Epithelial cell of esophagus (primary cell): ENCODE measurements at regions not wholly inside any gene's neighbourhood (a gene's known extent, or its start where the extent isn't known, plus 50 kb on each side); places are given as distances from the start of the nearest gene placed in this dataset.

Source experiments
- DNase-seq: peaks from one replicate; pipeline ENCODE4 v3.0.0; 2010; ENCODE audit warnings: low read depth
- H3K4me3 ChIP-seq: 2 replicates; pipeline ENCODE4 v1.5.1; 2011; ENCODE audit warnings: mild to moderate bottlenecking, low read length, control low read depth
- TF ChIP-seq, protein P1 (sequence below): IDR thresholded peaks from 2 replicates; pipeline ENCODE4 v1.5.1; 2011; ENCODE audit warnings: low read depth, mild to moderate bottlenecking, low read length, control low read depth, inconsistent platforms; ENCODE audit not compliant: insufficient read depth; ENCODE audit errors: missing control alignments

DNA sequence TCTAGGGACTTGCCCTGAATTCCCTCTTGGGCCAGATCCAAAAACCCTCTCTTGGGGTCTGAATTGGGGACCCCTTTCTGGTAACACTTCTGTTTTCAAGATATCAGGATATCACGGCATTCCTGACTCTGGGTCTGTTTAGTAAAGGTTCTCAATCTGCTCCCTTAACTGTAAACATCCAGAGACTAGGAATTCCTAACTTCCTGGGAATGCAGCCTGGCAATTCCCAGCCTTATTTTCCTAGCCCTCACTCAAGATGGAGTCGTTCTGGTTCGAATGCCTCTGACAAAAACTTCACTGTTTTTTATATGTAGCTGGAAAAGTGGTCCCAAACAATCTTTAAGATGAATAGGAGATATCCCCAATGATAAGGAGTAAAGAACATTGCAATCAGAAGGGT, 141.6 kb upstream of the XYLT1 start:
- H3K4me3 ChIP-seq, result no peak overlapping the region
- DNase-seq, result no peak
- TF ChIP-seq, protein P1, sequence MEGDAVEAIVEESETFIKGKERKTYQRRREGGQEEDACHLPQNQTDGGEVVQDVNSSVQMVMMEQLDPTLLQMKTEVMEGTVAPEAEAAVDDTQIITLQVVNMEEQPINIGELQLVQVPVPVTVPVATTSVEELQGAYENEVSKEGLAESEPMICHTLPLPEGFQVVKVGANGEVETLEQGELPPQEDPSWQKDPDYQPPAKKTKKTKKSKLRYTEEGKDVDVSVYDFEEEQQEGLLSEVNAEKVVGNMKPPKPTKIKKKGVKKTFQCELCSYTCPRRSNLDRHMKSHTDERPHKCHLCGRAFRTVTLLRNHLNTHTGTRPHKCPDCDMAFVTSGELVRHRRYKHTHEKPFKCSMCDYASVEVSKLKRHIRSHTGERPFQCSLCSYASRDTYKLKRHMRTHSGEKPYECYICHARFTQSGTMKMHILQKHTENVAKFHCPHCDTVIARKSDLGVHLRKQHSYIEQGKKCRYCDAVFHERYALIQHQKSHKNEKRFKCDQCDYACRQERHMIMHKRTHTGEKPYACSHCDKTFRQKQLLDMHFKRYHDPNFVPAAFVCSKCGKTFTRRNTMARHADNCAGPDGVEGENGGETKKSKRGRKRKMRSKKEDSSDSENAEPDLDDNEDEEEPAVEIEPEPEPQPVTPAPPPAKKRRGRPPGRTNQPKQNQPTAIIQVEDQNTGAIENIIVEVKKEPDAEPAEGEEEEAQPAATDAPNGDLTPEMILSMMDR, result no peak

DNA sequence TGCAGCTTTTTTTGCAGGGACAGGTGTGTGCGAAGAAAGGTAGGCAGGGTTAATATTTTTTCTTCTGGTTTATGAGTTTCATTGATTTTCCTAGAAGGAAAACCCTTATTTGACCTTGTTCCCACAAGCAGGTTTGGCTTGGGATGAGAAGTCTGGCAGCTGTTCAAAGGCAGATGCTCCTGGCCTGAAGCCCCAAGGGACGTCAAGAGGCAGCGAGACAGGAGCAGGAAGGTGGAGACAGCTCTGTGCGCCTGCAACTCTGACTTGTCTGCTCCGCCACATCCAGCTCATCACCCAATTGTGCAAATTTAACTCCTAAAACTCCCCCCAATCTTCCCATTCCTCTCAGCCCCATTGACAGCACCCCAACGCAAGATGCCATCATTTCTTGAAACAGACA, 136.8 kb upstream of the XYLT1 start:
- TF ChIP-seq, protein P1, result no peak
- H3K4me3 ChIP-seq, result no peak overlapping the region
- DNase-seq, result no peak

DNA sequence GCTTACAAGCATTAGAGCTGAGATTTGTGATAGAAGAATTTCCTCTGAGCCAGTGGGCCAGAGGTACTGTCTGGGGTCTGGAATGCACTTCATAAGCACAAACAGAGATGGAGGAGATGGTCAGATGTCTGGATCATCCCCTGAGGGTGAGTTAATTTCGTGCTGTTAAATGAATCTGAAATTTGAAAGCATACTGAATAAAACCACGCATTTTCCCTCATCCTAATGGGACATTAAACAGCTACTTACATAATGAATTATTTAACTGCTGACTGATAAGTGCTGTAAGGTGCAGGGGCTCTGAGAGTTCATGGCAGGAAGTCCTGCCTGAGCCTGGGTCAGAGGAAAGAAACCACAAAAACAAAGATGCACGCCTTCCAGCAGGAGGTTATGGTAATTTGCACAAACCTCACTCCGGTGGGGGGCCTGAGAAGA, 136.3 kb upstream of the XYLT1 start:
- TF ChIP-seq, protein P1, result no peak
- no peak overlapping the region for H3K4me3 ChIP-seq
- no peak for DNase-seq

DNA sequence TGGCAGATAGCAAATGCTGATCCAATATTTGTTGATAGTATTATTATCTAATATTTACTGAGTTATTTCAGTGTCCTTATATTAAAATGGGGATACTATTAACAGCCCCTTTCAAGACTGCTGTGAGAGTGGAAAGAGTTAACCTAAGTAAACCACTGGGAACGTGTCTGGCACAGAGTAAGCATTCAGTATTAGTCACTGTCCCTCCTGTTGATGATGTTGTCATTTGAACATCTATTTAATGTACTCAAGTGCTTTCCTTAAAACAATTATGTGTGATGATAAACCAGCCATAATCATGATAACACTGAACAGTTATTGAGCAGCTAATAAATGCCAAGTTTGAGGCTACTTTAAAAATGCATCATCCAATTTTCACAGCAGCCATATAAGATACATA, 135.7 kb upstream of the XYLT1 start:
- no peak overlapping the region for H3K4me3 ChIP-seq
- TF ChIP-seq, protein P1, result no peak
- DNase-seq, result no peak

DNA sequence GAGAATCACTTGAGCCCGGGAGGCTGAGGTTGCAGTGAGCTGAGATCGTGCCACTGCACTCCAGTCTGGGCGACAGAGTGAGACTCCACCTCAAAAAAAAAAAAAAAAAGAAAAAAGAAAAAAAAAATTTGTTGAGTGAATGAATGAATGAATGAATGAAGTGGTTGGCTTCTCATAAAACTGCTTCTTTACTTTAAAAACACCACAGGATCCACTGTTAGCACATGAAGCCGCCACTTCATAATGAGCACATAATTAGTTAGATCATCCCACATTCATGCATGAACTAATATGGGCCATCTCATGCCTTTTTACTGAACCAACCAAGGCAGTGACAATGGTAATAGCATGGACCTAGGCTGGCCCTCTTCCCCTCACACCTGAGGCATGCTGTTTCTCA, 135.0 kb upstream of the XYLT1 start:
- H3K4me3 ChIP-seq, result no peak overlapping the region
- TF ChIP-seq, protein P1, result no peak
- DNase-seq, result no peak

DNA sequence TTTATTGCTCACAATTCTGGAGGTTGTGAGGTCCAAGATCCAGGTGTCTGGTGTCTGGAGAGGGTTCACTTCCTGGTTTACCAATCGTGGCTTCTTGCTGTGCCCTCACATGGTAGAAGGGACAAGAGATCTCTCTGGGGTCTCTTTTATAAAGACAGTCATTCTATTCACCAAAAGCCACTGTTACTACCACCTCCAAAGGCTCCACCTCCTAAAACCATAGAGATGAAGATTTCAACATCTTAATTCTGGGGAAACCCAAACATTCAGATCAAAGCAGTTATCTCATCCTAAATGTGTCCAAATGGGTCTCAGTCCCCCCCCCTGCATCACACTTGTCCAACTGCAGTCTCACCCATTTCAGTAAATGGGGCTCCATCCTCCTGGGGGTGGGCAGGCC, 132.9 kb upstream of the XYLT1 start:
- no peak for DNase-seq
- TF ChIP-seq, protein P1, result no peak
- no peak overlapping the region for H3K4me3 ChIP-seq

DNA sequence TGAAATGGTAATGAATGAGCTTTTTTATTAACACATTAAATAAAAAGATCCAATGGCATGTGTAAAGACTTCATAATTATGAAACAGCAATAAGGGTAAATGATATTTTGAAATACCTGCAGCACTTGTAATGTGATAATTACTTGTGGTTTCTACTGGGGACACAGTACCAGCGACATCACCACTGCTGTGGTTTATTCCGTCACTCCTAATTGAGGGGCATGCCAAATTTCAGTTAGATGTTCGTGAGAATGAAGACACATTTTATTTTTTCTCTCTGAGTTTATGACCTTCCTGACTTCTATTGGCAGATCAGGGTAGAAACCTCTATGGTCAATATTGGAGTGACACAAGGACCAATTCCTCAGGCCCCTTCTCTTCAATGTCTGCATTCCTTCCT, 131.9 kb upstream of the XYLT1 start:
- no peak for DNase-seq
- TF ChIP-seq, protein P1, result no peak
- H3K4me3 ChIP-seq, result no peak overlapping the region
